Tibial artery (tissue), 4 donors: ENCODE measurements at regions not wholly inside any gene's neighbourhood (a gene's known extent, or its start where the extent isn't known, plus 50 kb on each side); places are given as distances from the start of the nearest gene placed in this dataset.

Source experiments
- DNase-seq, 2 donors: peaks; one replicate each; pipeline ENCODE4 v3.0.0-alpha.2; 2019
- H3K27ac ChIP-seq, 2 donors: fragments of 200-600 bp; sonication (generic) in 1 of 2; 1 replicate in 1 of 2; 2 replicates in 1 of 2; pipeline ENCODE4 v1.5.1; 2018 to 2019; ENCODE audit warnings: mild to moderate bottlenecking in 1 of 2
- H3K27me3 ChIP-seq, 2 donors: fragments of 200-600 bp; sonication (generic) in 1 of 2; one replicate each; pipeline versions ENCODE4 v1.5.1 to v1.6.0; 2016 to 2019
- H3K36me3 ChIP-seq, 3 donors: fragments of 200-600 bp; sonication (generic) in 2 of 3; one replicate each; pipeline ENCODE4 v1.5.1; 2016 to 2019; ENCODE audit warnings: mild to moderate bottlenecking in 2 of 3
- H3K4me1 ChIP-seq, 4 donors: fragments of 200-600 bp; sonication (generic) in 2 of 4; 1 replicate in 3 of 4; 2 replicates in 1 of 4; pipeline ENCODE4 v1.5.1; 2016 to 2019
- H3K4me3 ChIP-seq, 2 donors: fragments of 200-600 bp; sonication (generic) in 1 of 2; 1 replicate in 1 of 2; 2 replicates in 1 of 2; pipeline ENCODE4 v1.5.1; 2018 to 2019; ENCODE audit warnings: mild to moderate bottlenecking in 2 of 2
- H3K9me3 ChIP-seq, 3 donors: fragments of 200-600 bp; sonication (generic) in 1 of 3; one replicate each; pipeline ENCODE4 v1.5.1; 2016 to 2019
- intact Hi-C: fragments of 100-400 bp; cut with DNase I; formaldehyde crosslinking; loops from one replicate; pipeline ENCODE4 v1.15.0; 2023; ENCODE audit warnings: low total_unique reads
- TF ChIP-seq, protein P1 (sequence below), 2 experiments: fragments of 200-600 bp in 1 of 2; fragments of 450-650 bp in 1 of 2; IDR thresholded peaks; one replicate each; pipeline ENCODE4 v1.5.1; 2017 to 2019; ENCODE audit warnings: antibody characterized with exemption in 2 of 2, mild to moderate bottlenecking in 1 of 2, moderate library complexity in 1 of 2

DNA sequence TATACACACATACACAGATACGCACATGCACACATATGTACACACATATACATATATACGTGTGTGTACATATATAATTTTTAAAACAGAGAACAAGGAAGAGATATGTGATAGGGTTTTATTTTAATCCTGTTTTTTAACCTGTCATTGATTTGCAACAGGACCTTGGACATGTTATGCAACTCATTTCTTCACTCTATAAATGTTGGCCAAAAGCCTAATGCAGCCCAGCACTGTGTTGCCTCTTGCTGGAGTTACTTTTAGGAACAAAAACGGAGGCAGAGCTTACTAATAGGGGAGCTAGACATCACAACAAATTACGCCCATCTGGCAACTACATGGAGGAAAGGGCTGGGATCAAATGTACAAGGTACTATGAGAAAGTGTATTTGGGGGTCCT is 179.9 kb upstream of the TAB2 start:
- DNase-seq = no peak
- intact Hi-C loops = no loop called here

DNA sequence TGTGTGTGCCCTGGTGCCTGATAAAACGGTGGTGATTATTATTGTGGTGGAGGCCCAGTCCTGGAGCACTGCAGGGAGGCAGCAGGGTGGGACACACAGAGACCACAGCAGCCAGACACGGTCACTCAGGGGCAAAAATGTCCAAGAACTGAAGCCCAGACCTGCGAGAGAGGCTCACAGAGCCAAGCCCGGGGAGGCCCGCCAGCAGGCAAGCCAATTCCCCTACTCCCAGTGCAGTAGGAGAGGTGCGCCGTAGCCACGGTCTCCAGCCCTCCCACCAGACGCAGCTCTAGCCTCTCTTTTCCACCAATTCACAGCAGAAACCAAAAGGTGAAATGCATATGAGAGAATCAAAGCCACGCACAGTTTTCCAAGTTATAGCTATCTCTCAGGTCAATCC is 179.4 kb upstream of the TAB2 start:
- peaks cover 0 to 3% (median 0%) of the 10 kb centered on the region in 3 donors for H3K9me3 ChIP-seq
- no peak overlapping the region for H3K4me3 ChIP-seq
- no peak overlapping the region for H3K27ac ChIP-seq
- H3K36me3 ChIP-seq = no peaks in the 10 kb centered on the region
- TF ChIP-seq, protein P1, sequence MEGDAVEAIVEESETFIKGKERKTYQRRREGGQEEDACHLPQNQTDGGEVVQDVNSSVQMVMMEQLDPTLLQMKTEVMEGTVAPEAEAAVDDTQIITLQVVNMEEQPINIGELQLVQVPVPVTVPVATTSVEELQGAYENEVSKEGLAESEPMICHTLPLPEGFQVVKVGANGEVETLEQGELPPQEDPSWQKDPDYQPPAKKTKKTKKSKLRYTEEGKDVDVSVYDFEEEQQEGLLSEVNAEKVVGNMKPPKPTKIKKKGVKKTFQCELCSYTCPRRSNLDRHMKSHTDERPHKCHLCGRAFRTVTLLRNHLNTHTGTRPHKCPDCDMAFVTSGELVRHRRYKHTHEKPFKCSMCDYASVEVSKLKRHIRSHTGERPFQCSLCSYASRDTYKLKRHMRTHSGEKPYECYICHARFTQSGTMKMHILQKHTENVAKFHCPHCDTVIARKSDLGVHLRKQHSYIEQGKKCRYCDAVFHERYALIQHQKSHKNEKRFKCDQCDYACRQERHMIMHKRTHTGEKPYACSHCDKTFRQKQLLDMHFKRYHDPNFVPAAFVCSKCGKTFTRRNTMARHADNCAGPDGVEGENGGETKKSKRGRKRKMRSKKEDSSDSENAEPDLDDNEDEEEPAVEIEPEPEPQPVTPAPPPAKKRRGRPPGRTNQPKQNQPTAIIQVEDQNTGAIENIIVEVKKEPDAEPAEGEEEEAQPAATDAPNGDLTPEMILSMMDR (IDR thresholded peaks at IDR 0.05) = no peak
- DNase-seq = no peak
- no peaks in the 10 kb centered on the region for H3K4me1 ChIP-seq
- intact Hi-C loops = no loop called here
- peaks cover 0 to 5% of the 10 kb centered on the region in 2 donors for H3K27me3 ChIP-seq

More for the DNA sequence above, 179.9 kb upstream of the TAB2 start:
- Histone ChIP-seq H3K27me3 (peaks cover 0 to 5% of the 10 kb centered on the region in 2 donors), H3K4me1 (no peaks in the 10 kb centered on the region), H3K27ac (no peak overlapping the region), H3K36me3 (no peaks in the 10 kb centered on the region), H3K4me3 (no peak overlapping the region), H3K9me3 (no peaks in the 10 kb centered on the region)
- TF ChIP-seq, protein P1 (IDR thresholded peaks at IDR 0.05) = no peak

DNA sequence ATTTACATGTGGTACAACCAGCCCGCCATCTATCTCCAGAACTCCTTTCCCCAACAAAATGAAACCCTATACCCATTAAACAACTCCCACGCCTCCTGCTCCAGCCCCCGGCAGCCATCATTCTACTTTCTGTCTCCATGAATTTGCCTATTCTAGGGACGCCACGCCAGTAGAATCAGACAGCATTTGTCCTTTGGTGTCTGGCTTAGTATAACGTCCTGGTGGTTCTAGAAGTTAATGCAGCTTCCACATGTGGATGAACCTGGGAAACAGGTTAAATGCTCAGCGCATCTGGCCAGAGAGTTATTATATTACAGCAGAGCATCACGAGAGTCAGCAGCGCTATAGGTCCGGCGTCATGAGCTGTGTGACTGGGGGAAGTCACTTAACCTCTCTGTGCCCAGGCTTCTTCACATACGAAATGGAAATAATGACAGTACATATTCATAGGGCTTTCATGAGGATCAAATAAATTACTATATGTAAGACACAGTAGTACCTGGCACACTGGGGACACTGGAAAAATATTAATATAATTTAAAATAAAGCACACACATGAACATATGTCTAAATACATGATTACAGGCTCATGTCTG is 178.7 kb upstream of the TAB2 start:
- intact Hi-C loops = no loop called here
- H3K27me3 ChIP-seq = peaks cover 0 to 5% of the 10 kb centered on the region in 2 donors
- no peaks in the 10 kb centered on the region for H3K4me1 ChIP-seq
- peaks cover 0 to 4% (median 0%) of the 10 kb centered on the region in 3 donors for H3K9me3 ChIP-seq
- no peaks in the 10 kb centered on the region for H3K36me3 ChIP-seq
- no peak overlapping the region for H3K27ac ChIP-seq
- TF ChIP-seq, protein P1 (IDR thresholded peaks at IDR 0.05) = no peak
- DNase-seq = no peak
- H3K4me3 ChIP-seq = no peak overlapping the region

DNA sequence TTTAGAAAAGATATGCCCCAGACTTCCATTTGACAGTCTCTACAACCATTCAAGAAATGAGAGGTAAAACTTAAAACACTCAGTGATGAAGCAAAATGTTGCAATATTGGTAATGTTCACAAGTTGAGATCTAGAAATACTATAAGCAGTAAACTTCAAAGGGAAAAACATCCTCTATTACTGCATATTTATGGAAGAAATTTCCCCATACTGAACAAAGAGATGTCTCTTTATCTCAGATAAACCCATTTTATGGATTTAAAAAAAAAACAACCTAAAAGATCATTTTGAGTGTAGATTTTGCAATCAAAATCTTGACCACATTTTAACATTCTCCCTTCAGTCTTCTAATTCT is 177.8 kb upstream of the TAB2 start:
- no peak overlapping the region for H3K4me3 ChIP-seq
- DNase-seq = no peak
- H3K4me1 ChIP-seq = no peaks in the 10 kb centered on the region
- peaks cover 0 to 5% of the 10 kb centered on the region in 2 donors for H3K27me3 ChIP-seq
- H3K9me3 ChIP-seq = peaks cover 0 to 4% (median 0%) of the 10 kb centered on the region in 3 donors
- intact Hi-C loops = no loop called here
- no peak overlapping the region for H3K27ac ChIP-seq
- H3K36me3 ChIP-seq = no peaks in the 10 kb centered on the region
- TF ChIP-seq, protein P1 (IDR thresholded peaks at IDR 0.05) = no peak

DNA sequence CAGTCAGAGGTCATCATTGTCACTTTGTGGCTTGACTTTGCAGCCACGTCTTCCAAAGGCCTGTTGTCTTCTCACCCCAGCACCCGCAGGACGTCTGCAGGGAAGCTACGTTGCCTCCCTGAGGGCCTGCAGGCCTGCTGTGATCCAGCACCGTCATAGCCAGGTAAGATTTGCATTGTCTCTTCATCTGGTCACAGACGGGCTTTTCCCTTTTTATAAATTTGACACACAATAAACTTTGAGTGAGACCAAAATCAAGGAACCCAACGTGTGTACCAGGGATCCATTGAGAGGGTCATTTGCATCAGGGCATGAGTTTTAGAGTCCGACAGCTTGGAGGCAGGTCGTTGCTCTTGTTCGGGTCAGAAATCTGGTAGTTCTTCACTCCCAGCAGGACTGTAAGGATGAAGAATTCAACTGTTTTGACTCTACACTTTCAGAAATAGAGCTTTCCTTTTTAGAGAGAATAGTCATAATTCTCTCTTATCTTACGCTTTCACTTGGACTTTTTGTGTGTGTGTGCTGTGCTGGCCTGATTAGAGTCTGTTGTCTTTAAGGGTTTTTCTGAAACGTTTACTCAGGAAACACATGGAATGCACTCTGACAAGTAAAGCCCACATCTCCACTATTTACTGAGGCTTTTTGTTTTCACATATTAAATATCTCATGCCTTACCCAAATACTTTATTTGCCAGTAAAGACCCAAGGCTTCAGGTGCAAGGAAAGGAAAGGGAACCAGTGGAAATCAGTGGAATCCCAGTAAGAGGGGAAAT is 177.2 kb upstream of the TAB2 start:
- peaks cover 0 to 4% (median 0%) of the 10 kb centered on the region in 3 donors for H3K9me3 ChIP-seq
- no peaks in the 10 kb centered on the region for H3K36me3 ChIP-seq
- peaks cover 0 to 5% of the 10 kb centered on the region in 2 donors for H3K27me3 ChIP-seq
- H3K27ac ChIP-seq = no peak overlapping the region
- DNase-seq = no peak
- intact Hi-C loops = no loop called here
- TF ChIP-seq, protein P1 (IDR thresholded peaks at IDR 0.05) = no peak
- no peaks in the 10 kb centered on the region for H3K4me1 ChIP-seq
- H3K4me3 ChIP-seq = no peak overlapping the region
